Subcutaneous abdominal adipose tissue (tissue), 5 donors: ENCODE measurements at regions not wholly inside any gene's neighbourhood (a gene's known extent, or its start where the extent isn't known, plus 50 kb on each side); places are given as distances from the start of the nearest gene placed in this dataset.

ENCODE experiments used
- H3K27ac ChIP-seq: one replicate; pipeline ENCODE4 v1.7.0; 2013; ENCODE audit warnings: low read depth, mild to moderate bottlenecking, inconsistent platforms, low read length, moderate library complexity
- H3K27me3 ChIP-seq, 5 donors: one replicate each; pipeline ENCODE4 v1.7.0; 2013; ENCODE audit warnings: low read length in 5 of 5, inconsistent platforms in 1 of 5; ENCODE audit not compliant: control insufficient read depth in 5 of 5, insufficient read depth in 4 of 5
- H3K36me3 ChIP-seq, 5 donors: one replicate each; pipeline ENCODE4 v1.7.0; 2013; ENCODE audit warnings: low read length in 5 of 5; ENCODE audit not compliant: control insufficient read depth in 5 of 5, insufficient read depth in 5 of 5
- H3K4me1 ChIP-seq, 5 donors: one replicate each; pipeline ENCODE4 v1.7.0; 2013; ENCODE audit warnings: low read length in 5 of 5, mild to moderate bottlenecking in 3 of 5, moderate library complexity in 1 of 5; ENCODE audit not compliant: control insufficient read depth in 5 of 5, insufficient read depth in 5 of 5
- H3K4me3 ChIP-seq, 5 donors: one replicate each; pipeline ENCODE4 v1.7.0; 2013; ENCODE audit warnings: low read length in 5 of 5, low read depth in 1 of 5
- H3K9ac ChIP-seq, 5 donors: one replicate each; pipeline ENCODE4 v1.7.0; 2013; ENCODE audit warnings: low read length in 5 of 5, mild to moderate bottlenecking in 4 of 5, moderate library complexity in 3 of 5
- H3K9me3 ChIP-seq, 5 donors: one replicate each; pipeline ENCODE4 v1.7.0; 2013; ENCODE audit warnings: low read length in 5 of 5; ENCODE audit not compliant: control insufficient read depth in 5 of 5
- donor health status: healthy.
- donor health status: healthy.
- donor health status: healthy.
- donor health status: healthy.
- donor health status: healthy.

- H3K4me3 ChIP-seq, result no peak overlapping the region
- no peak overlapping the region for H3K9ac ChIP-seq
- no peaks in the 10 kb centered on the region for H3K4me1 ChIP-seq
- H3K27ac ChIP-seq, result no peak overlapping the region
- H3K9me3 ChIP-seq, result no peaks in the 10 kb centered on the region
- no peaks in the 10 kb centered on the region for H3K27me3 ChIP-seq
- H3K36me3 ChIP-seq, result no peaks in the 10 kb centered on the region
These were observed 125.5 kb upstream of the HNRNPU start for GRCh38 chr1:244989813-244990212.

GRCh38 chr1:244988521-244988920 is 124.2 kb upstream of the HNRNPU start:
- Histone ChIP-seq H3K27ac (no peak overlapping the region), H3K9me3 (no peaks in the 10 kb centered on the region), H3K36me3 (no peaks in the 10 kb centered on the region), H3K27me3 (no peaks in the 10 kb centered on the region), H3K9ac (no peak overlapping the region), H3K4me1 (no peaks in the 10 kb centered on the region), H3K4me3 (no peak overlapping the region)

GRCh38 chr1:244980605-244981004 is 116.3 kb upstream of the HNRNPU start:
- Histone ChIP-seq H3K9me3 (no peaks in the 10 kb centered on the region), H3K9ac (no peak overlapping the region), H3K27me3 (no peaks in the 10 kb centered on the region), H3K27ac (peak overlapping the region; percentile 41), H3K4me3 (no peak overlapping the region), H3K36me3 (no peaks in the 10 kb centered on the region), H3K4me1 (peaks cover 0 to 15% (median 6%) of the 10 kb centered on the region in 5 donors)

GRCh38 chr1:244974550-244974949 is 110.2 kb upstream of the HNRNPU start:
- H3K4me1 ChIP-seq, result peaks cover 2 to 11% (median 6%) of the 10 kb centered on the region in 5 donors
- H3K36me3 ChIP-seq, result no peaks in the 10 kb centered on the region
- no peaks in the 10 kb centered on the region for H3K9me3 ChIP-seq
- no peak overlapping the region for H3K27ac ChIP-seq
- no peaks in the 10 kb centered on the region for H3K27me3 ChIP-seq
- no peak overlapping the region for H3K4me3 ChIP-seq
- H3K9ac ChIP-seq, result no peak overlapping the region

- Histone ChIP-seq H3K9me3 (no peaks in the 10 kb centered on the region), H3K27ac (no peak overlapping the region)
These were observed 109.8 kb upstream of the HNRNPU start for GRCh38 chr1:244974106-244974505.

GRCh38 chr1:244971552-244972216 is 107.3 kb upstream of the HNRNPU start:
- peak overlapping the region; percentile 75 to 93 (median 87) for H3K4me3 ChIP-seq
- H3K36me3 ChIP-seq, result no peaks in the 10 kb centered on the region
- H3K9ac ChIP-seq, result peak overlapping the region; percentile 75 to 95 (median 93)
- no peaks in the 10 kb centered on the region for H3K9me3 ChIP-seq
- peaks cover 2 to 24% (median 16%) of the 10 kb centered on the region in 5 donors for H3K4me1 ChIP-seq
- no peaks in the 10 kb centered on the region for H3K27me3 ChIP-seq
- H3K27ac ChIP-seq, result peak overlapping the region; percentile 96

More at GRCh38 chr1:244974106-244974505, 109.8 kb upstream of the HNRNPU start:
- Histone ChIP-seq H3K9ac (no peak overlapping the region), H3K4me3 (no peak overlapping the region), H3K4me1 (peaks cover 2 to 14% (median 7%) of the 10 kb centered on the region in 5 donors), H3K36me3 (no peaks in the 10 kb centered on the region), H3K27me3 (no peaks in the 10 kb centered on the region)

GRCh38 chr1:244970744-244971551 is 106.6 kb upstream of the HNRNPU start:
- Histone ChIP-seq H3K9me3 (no peaks in the 10 kb centered on the region), H3K27me3 (no peaks in the 10 kb centered on the region), H3K36me3 (no peaks in the 10 kb centered on the region), H3K4me3 (peak overlapping the region; percentile 75 to 93 (median 87)), H3K4me1 (peaks cover 2 to 24% (median 16%) of the 10 kb centered on the region in 5 donors), H3K27ac (peak overlapping the region; percentile 96), H3K9ac (peak overlapping the region; percentile 75 to 95 (median 93))

- Histone ChIP-seq H3K36me3 (no peaks in the 10 kb centered on the region), H3K4me3 (peak overlapping the region in 4 of 5 donors; percentile 74 to 89 (median 80)), H3K27me3 (no peaks in the 10 kb centered on the region), H3K9ac (peak overlapping the region in 4 of 5 donors; percentile 77 to 93 (median 86)), H3K9me3 (no peaks in the 10 kb centered on the region), H3K4me1 (peaks cover 2 to 24% (median 16%) of the 10 kb centered on the region in 5 donors), H3K27ac (peak overlapping the region; percentile 96)
These were observed 105.9 kb upstream of the HNRNPU start for GRCh38 chr1:244970236-244970743.

- Histone ChIP-seq H3K4me3 (peak overlapping the region; percentile 64 to 89 (median 75)), H3K36me3 (no peaks in the 10 kb centered on the region), H3K27me3 (no peaks in the 10 kb centered on the region), H3K9me3 (no peaks in the 10 kb centered on the region), H3K4me1 (peaks cover 2 to 27% (median 20%) of the 10 kb centered on the region in 5 donors), H3K9ac (peak overlapping the region; percentile 20 to 93 (median 82)), H3K27ac (peak overlapping the region; percentile 96)
These were observed 105.3 kb upstream of the HNRNPU start for GRCh38 chr1:244969355-244970235.
